ENCODE measurements at regions not wholly inside any gene's neighbourhood (a gene's known extent, or its start where the extent isn't known, plus 50 kb on each side); places are given as distances from the start of the nearest gene placed in this dataset.

GRCh38 chr12:84658877-84659276, 253.7 kb downstream of the SLC6A15 start:
- ATAC-seq (no peak), DNase-seq (no peak)
- Histone ChIP-seq H3K9me3 (no peaks in the 10 kb centered on the region), H3K36me3 (ENCODE audit: low read depth) (no peaks in the 10 kb centered on the region), H3K4me1 (ENCODE audit: low read depth) (no peaks in the 10 kb centered on the region), H3K4me3 (no peak overlapping the region)
- TF ChIP-seq CTCF (IDR thresholded peaks at IDR 0.05), result no peak
- intact Hi-C loops (cut with DNase I, micrococcal nuclease), result no loop called here

- no peaks in the 10 kb centered on the region for H3K9me3 ChIP-seq
- intact Hi-C loops (cut with DNase I, micrococcal nuclease), result no loop called here
- H3K4me1 ChIP-seq (ENCODE audit: low read depth), result no peaks in the 10 kb centered on the region
- no peak for ATAC-seq
- no peak for DNase-seq
- H3K4me3 ChIP-seq, result no peak overlapping the region
- no peak for TF ChIP-seq CTCF (IDR thresholded peaks at IDR 0.05)
- no peaks in the 10 kb centered on the region for H3K36me3 ChIP-seq (ENCODE audit: low read depth)
Measured at GRCh38 chr12:84656705-84657104, 255.9 kb downstream of the SLC6A15 start.

GRCh38 chr12:84653482-84653881, 259.1 kb downstream of the SLC6A15 start:
- DNase-seq, result no peak
- no peak for ATAC-seq
- H3K4me3 ChIP-seq, result no peak overlapping the region
- H3K9me3 ChIP-seq, result no peaks in the 10 kb centered on the region
- TF ChIP-seq CTCF (IDR thresholded peaks at IDR 0.05), result no peak
- no peaks in the 10 kb centered on the region for H3K4me1 ChIP-seq (ENCODE audit: low read depth)
- no peaks in the 10 kb centered on the region for H3K36me3 ChIP-seq (ENCODE audit: low read depth)
- intact Hi-C loops (cut with DNase I, micrococcal nuclease), result no loop called here

GRCh38 chr12:84648425-84648824, 264.2 kb downstream of the SLC6A15 start:
- DNase-seq (no peak), ATAC-seq (no peak)
- Histone ChIP-seq H3K9me3 (no peaks in the 10 kb centered on the region), H3K4me3 (no peak overlapping the region), H3K4me1 (ENCODE audit: low read depth) (no peaks in the 10 kb centered on the region), H3K36me3 (ENCODE audit: low read depth) (no peaks in the 10 kb centered on the region)
- intact Hi-C loops (cut with DNase I, micrococcal nuclease), result no loop called here
- TF ChIP-seq CTCF (IDR thresholded peaks at IDR 0.05), result no peak

- ATAC-seq (no peak), DNase-seq (no peak)
- H3K4me3 ChIP-seq, result no peak overlapping the region
- intact Hi-C loops (cut with DNase I, micrococcal nuclease), result no loop called here
- no peaks in the 10 kb centered on the region for H3K4me1 ChIP-seq (ENCODE audit: low read depth)
- TF ChIP-seq CTCF (IDR thresholded peaks at IDR 0.05), result no peak
- no peaks in the 10 kb centered on the region for H3K36me3 ChIP-seq (ENCODE audit: low read depth)
- H3K9me3 ChIP-seq, result no peaks in the 10 kb centered on the region
Measured at GRCh38 chr12:84644908-84645307, 267.7 kb downstream of the SLC6A15 start.

GRCh38 chr12:84643993-84644392, 268.6 kb downstream of the SLC6A15 start:
- Histone ChIP-seq H3K4me3 (no peak overlapping the region), H3K4me1 (ENCODE audit: low read depth) (no peaks in the 10 kb centered on the region), H3K9me3 (no peaks in the 10 kb centered on the region), H3K36me3 (ENCODE audit: low read depth) (no peaks in the 10 kb centered on the region)
- no peak for ATAC-seq
- TF ChIP-seq CTCF (IDR thresholded peaks at IDR 0.05), result no peak
- intact Hi-C loops (cut with DNase I, micrococcal nuclease), result no loop called here
- DNase-seq, result no peak

Data from mucosa of descending colon (tissue), 3 donors.